H1 (cell line): ENCODE measurements at regions not wholly inside any gene's neighbourhood (a gene's known extent, or its start where the extent isn't known, plus 50 kb on each side); places are given as distances from the start of the nearest gene placed in this dataset.

Source experiments
- CTCF ChIA-PET: fragments of 300-600 bp; sonication (Branson Sonifier 250); formaldehyde crosslinking; loops from one replicate; lab custom pipeline; 2021; ENCODE audit not compliant: partially characterized antibody; lab: Charles Lee
- POLR2A ChIA-PET: fragments of 300-600 bp; sonication (Branson Sonifier 250); formaldehyde crosslinking; loops from one replicate; lab custom pipeline; 2021; ENCODE audit warnings: inconsistent platforms; ENCODE audit not compliant: partially characterized antibody; lab: Charles Lee
- DNase-seq, 2 experiments: peaks; one replicate each; pipeline versions ENCODE4 v3.0.0 to v3.0.0-alpha.2; 2010 to 2022; ENCODE audit warnings: low spot score in 2 of 2, low read depth in 1 of 2, mixed read lengths in 1 of 2
- FAIRE-seq: peaks from 2 replicates; lab custom pipeline; 2011; peaks lifted over from hg19 to GRCh38; lab: Jason Lieb, UNC
- H2AFZ ChIP-seq: 2 replicates; pipeline ENCODE4 v1.8.1; 2012; ENCODE audit warnings: low read length, inconsistent platforms
- H2AK5ac ChIP-seq: 2 replicates; pipeline ENCODE4 v1.6.1; 2013; ENCODE audit warnings: low read depth, low read length
- H2BK120ac ChIP-seq: replicated peaks from 2 replicates; pipeline ENCODE3; 2013; ENCODE audit warnings: low read depth, low read length, inconsistent platforms
- H2BK12ac ChIP-seq: 2 replicates; pipeline ENCODE4 v1.6.1; 2013; ENCODE audit warnings: low read depth, low read length
- H2BK15ac ChIP-seq: 2 replicates; pipeline ENCODE4 v1.6.1; 2013; ENCODE audit warnings: low read length
- H2BK20ac ChIP-seq: 2 replicates; pipeline ENCODE4 v1.6.1; 2013; ENCODE audit warnings: low read length
- H2BK5ac ChIP-seq: 2 replicates; pipeline ENCODE4 v1.6.1; 2013; ENCODE audit warnings: low read depth, low read length
- H3K14ac ChIP-seq: 2 replicates; pipeline ENCODE4 v1.6.1; 2013; ENCODE audit warnings: inconsistent platforms; ENCODE audit not compliant: insufficient read length
- H3K18ac ChIP-seq: 2 replicates; pipeline ENCODE4 v1.6.1; 2013; ENCODE audit warnings: low read length; ENCODE audit errors: extremely low read depth
- H3K23ac ChIP-seq: 2 replicates; pipeline ENCODE4 v1.6.1; 2013; ENCODE audit warnings: inconsistent platforms; ENCODE audit not compliant: insufficient read length
- H3K23me2 ChIP-seq: 2 replicates; pipeline ENCODE4 v1.6.1; 2013; ENCODE audit warnings: low read depth, low read length
- H3K27ac ChIP-seq: 2 replicates; pipeline ENCODE4 v1.6.1; 2011; ENCODE audit warnings: low read depth, low read length, inconsistent platforms
- H3K27me3 ChIP-seq, 4 experiments: replicated peaks in 1 of 4; 1 replicate in 1 of 4; 2 replicates in 3 of 4; pipeline versions ENCODE4 v1.6.1 to v1.8.1; 2011 to 2013; ENCODE audit warnings: low read length in 3 of 4, mild to moderate bottlenecking in 3 of 4, inconsistent platforms in 2 of 4, mixed read lengths in 2 of 4, moderate library complexity in 1 of 4; ENCODE audit not compliant: control insufficient read depth in 3 of 4, insufficient read depth in 3 of 4; ENCODE audit errors: extremely low read depth in 1 of 4
- H3K36me3 ChIP-seq, 4 experiments: 2 replicates each; pipeline versions ENCODE4 v1.6.1 to v1.8.1; 2011 to 2013; ENCODE audit warnings: mild to moderate bottlenecking in 4 of 4, low read length in 3 of 4, moderate library complexity in 2 of 4, control low read depth in 1 of 4, inconsistent platforms in 1 of 4; ENCODE audit not compliant: insufficient read depth in 4 of 4, control insufficient read depth in 2 of 4
- H3K4ac ChIP-seq: replicated peaks from 2 replicates; pipeline ENCODE3; 2013; ENCODE audit warnings: low read length, low read depth, mixed read lengths, inconsistent platforms; ENCODE audit not compliant: insufficient read length
- H3K4me1 ChIP-seq, 4 experiments: replicated peaks in 1 of 4; 1 replicate in 1 of 4; 2 replicates in 3 of 4; pipeline versions ENCODE4 v1.6.1 to v1.8.1; 2011 to 2013; ENCODE audit warnings: low read length in 3 of 4, inconsistent platforms in 2 of 4, mixed read lengths in 1 of 4; ENCODE audit not compliant: insufficient read depth in 4 of 4, control insufficient read depth in 3 of 4
- H3K4me2 ChIP-seq, 2 experiments: 2 replicates each; pipeline versions ENCODE4 v1.6.1 to v1.8.1; 2011 to 2013; ENCODE audit warnings: low read depth in 2 of 2, low read length in 2 of 2, control low read depth in 1 of 2, inconsistent platforms in 1 of 2, mild to moderate bottlenecking in 1 of 2; ENCODE audit not compliant: insufficient read depth in 1 of 2
- H3K4me3 ChIP-seq, 4 experiments: fragments of 200-600, 300-600 bp in 1 of 4; sonication (generic), shearing (Covaris generic), sonication (Bioruptor Twin) in 1 of 4; 2 replicates each; pipeline versions ENCODE4 v1.5.1 to v1.8.1; 2011 to 2016; ENCODE audit warnings: low read length in 4 of 4, low read depth in 3 of 4, control low read depth in 2 of 4, inconsistent platforms in 2 of 4, mild to moderate bottlenecking in 2 of 4, mixed read lengths in 1 of 4, moderate library complexity in 1 of 4; ENCODE audit not compliant: insufficient read depth in 2 of 4; ENCODE audit errors: extremely low read depth in 1 of 4
- H3K56ac ChIP-seq: replicated peaks from 2 replicates; pipeline ENCODE3; 2013; ENCODE audit warnings: low read depth, mild to moderate bottlenecking, mixed read lengths, low read length, inconsistent platforms; ENCODE audit not compliant: insufficient read length
- H3K79me1 ChIP-seq: 2 replicates; pipeline ENCODE4 v1.6.1; 2013; ENCODE audit warnings: low read depth, low read length, control low read depth
- H3K79me2 ChIP-seq, 2 experiments: 2 replicates each; pipeline versions ENCODE4 v1.6.1 to v1.8.1; 2012 to 2013; ENCODE audit warnings: low read length in 2 of 2, mild to moderate bottlenecking in 2 of 2, inconsistent platforms in 1 of 2; ENCODE audit not compliant: insufficient read depth in 2 of 2, control insufficient read depth in 1 of 2
- H3K9ac ChIP-seq, 4 experiments: replicated peaks in 1 of 4; 1 replicate in 1 of 4; 2 replicates in 3 of 4; pipeline versions ENCODE4 v1.6.1 to v1.8.1; 2011 to 2013; ENCODE audit warnings: low read depth in 3 of 4, low read length in 3 of 4, control low read depth in 2 of 4, mild to moderate bottlenecking in 2 of 4, moderate library complexity in 2 of 4, inconsistent platforms in 1 of 4; ENCODE audit errors: extremely low read depth in 1 of 4
- H3K9me3 ChIP-seq, 2 experiments: 2 replicates each; pipeline versions ENCODE4 v1.6.1 to v1.8.1; 2012 to 2013; ENCODE audit warnings: mild to moderate bottlenecking in 2 of 2, moderate library complexity in 2 of 2, control low read depth in 1 of 2, inconsistent platforms in 1 of 2, low read depth in 1 of 2, low read length in 1 of 2, mixed read lengths in 1 of 2; ENCODE audit not compliant: insufficient read depth in 2 of 2
- H4K20me1 ChIP-seq, 2 experiments: replicated peaks in 1 of 2; 2 replicates each; pipeline versions ENCODE3 to v1.8.1; 2011 to 2013; ENCODE audit warnings: inconsistent platforms in 2 of 2, low read length in 2 of 2, mild to moderate bottlenecking in 1 of 2; ENCODE audit not compliant: insufficient read depth in 2 of 2, control insufficient read depth in 1 of 2
- H4K5ac ChIP-seq: 2 replicates; pipeline ENCODE4 v1.6.1; 2013; ENCODE audit warnings: low read length, low read depth, mixed read lengths, inconsistent platforms; ENCODE audit not compliant: insufficient read length
- H4K8ac ChIP-seq: 2 replicates; pipeline ENCODE4 v1.8.0; 2013; ENCODE audit warnings: mild to moderate bottlenecking, moderate library complexity, low read length, inconsistent platforms; ENCODE audit not compliant: insufficient read depth; ENCODE audit errors: extremely low read depth
- H4K91ac ChIP-seq: replicated peaks from 2 replicates; pipeline ENCODE3; 2013; ENCODE audit warnings: low read length, mixed read lengths, inconsistent platforms; ENCODE audit not compliant: insufficient read length
- ATF2 ChIP-seq: IDR thresholded peaks from 2 replicates; pipeline ENCODE4 v1.6.1; 2012; ENCODE audit warnings: low read length, inconsistent platforms
- ATF3 ChIP-seq: IDR thresholded peaks from 2 replicates; pipeline ENCODE4 v1.6.1; 2011; ENCODE audit warnings: low read depth, mild to moderate bottlenecking, low read length; ENCODE audit not compliant: insufficient read depth
- CBX5 ChIP-seq: fragments of 300-800, 300-1000 bp; sonication (generic); IDR thresholded peaks from 2 replicates; pipeline ENCODE4 v1.7.1; 2016; ENCODE audit warnings: antibody characterized with exemption, low read length, low read depth
- CEBPB ChIP-seq: IDR thresholded peaks from 2 replicates; pipeline ENCODE4 v1.6.1; 2012; ENCODE audit warnings: low read depth, low read length
- CREB1 ChIP-seq: IDR thresholded peaks from 2 replicates; pipeline ENCODE4 v1.6.1; 2012; ENCODE audit warnings: inconsistent platforms
- EGR1 ChIP-seq: IDR thresholded peaks from 2 replicates; pipeline ENCODE4 v1.6.1; 2011; ENCODE audit warnings: low read depth, low read length, borderline replicate concordance
- FOSL1 ChIP-seq: IDR thresholded peaks from 2 replicates; pipeline ENCODE4 v1.6.1; 2011; ENCODE audit warnings: mild to moderate bottlenecking, low read depth, low read length, moderate library complexity; ENCODE audit not compliant: insufficient read depth
- KDM1A ChIP-seq: fragments of 200-600, 300-600 bp; sonication (generic); IDR thresholded peaks from 2 replicates; pipeline ENCODE4 v1.7.1; 2016; ENCODE audit warnings: mild to moderate bottlenecking, low read length, borderline replicate concordance
- KDM4A ChIP-seq: IDR thresholded peaks from one replicate; pipeline ENCODE4 v1.7.1; 2012; ENCODE audit warnings: low read depth, mild to moderate bottlenecking, moderate library complexity, low read length, inconsistent platforms; ENCODE audit not compliant: severe bottlenecking
- PHF8 ChIP-seq: fragments of 200-600 bp; sonication (generic); conservative IDR thresholded peaks from 2 replicates; pipeline ENCODE4 v1.7.1; 2012; ENCODE audit warnings: low read depth, mild to moderate bottlenecking, inconsistent platforms, low read length, moderate library complexity
- RBBP5 ChIP-seq: IDR thresholded peaks from 2 replicates; pipeline ENCODE4 v1.7.1; 2012; ENCODE audit warnings: low read depth, mild to moderate bottlenecking, inconsistent platforms, low read length, moderate library complexity, borderline replicate concordance
- RFX5 ChIP-seq: IDR thresholded peaks from 2 replicates; pipeline ENCODE4 v1.6.1; 2011; ENCODE audit warnings: low read depth, low read length, improper control_type of control experiment, borderline replicate concordance
- RXRA ChIP-seq: IDR thresholded peaks from 2 replicates; pipeline ENCODE4 v1.6.1; 2011; ENCODE audit warnings: low read depth, mild to moderate bottlenecking, low read length, moderate library complexity; ENCODE audit not compliant: insufficient read depth
- TBP ChIP-seq: IDR thresholded peaks from 2 replicates; pipeline ENCODE4 v1.6.1; 2011; ENCODE audit warnings: low read depth, low read length, improper control_type of control experiment

- H3K36me3 ChIP-seq = no peaks in the 10 kb centered on the region
- H4K8ac ChIP-seq = no peak overlapping the region
- H3K18ac ChIP-seq = no peak overlapping the region
- no peak overlapping the region for H4K91ac ChIP-seq
- POLR2A ChIA-PET = no interaction called here
- no peak overlapping the region for H3K23ac ChIP-seq
- H3K4me2 ChIP-seq = peak overlapping the region in 1 of 2 experiments; percentile 11; a peak in 1 of 4 replicates
- no peak overlapping the region for H4K5ac ChIP-seq
- no peak overlapping the region for H3K9ac ChIP-seq
- no peaks in the 10 kb centered on the region for H3K79me2 ChIP-seq
- H2BK20ac ChIP-seq = no peak overlapping the region
- no peak overlapping the region for H2AFZ ChIP-seq
- no peak overlapping the region for H3K4me3 ChIP-seq
- FAIRE-seq (no peak), DNase-seq (no peak)
- H3K79me1 ChIP-seq = no peaks in the 10 kb centered on the region
- H3K23me2 ChIP-seq = no peaks in the 10 kb centered on the region
- no peak overlapping the region for H2BK12ac ChIP-seq
- no peak overlapping the region for H3K14ac ChIP-seq
- H3K27ac ChIP-seq = no peak overlapping the region
- H3K56ac ChIP-seq = no peak overlapping the region
- H4K20me1 ChIP-seq = no peaks in the 10 kb centered on the region
- no peak overlapping the region for H2BK15ac ChIP-seq
- H3K4me1 ChIP-seq = no peaks in the 10 kb centered on the region
- no peak overlapping the region for H2BK5ac ChIP-seq
- CTCF ChIA-PET = no interaction called here
- no peaks in the 10 kb centered on the region for H3K27me3 ChIP-seq
- no peak overlapping the region for H3K4ac ChIP-seq
- peaks cover 7 to 18% of the 10 kb centered on the region in 2 experiments for H3K9me3 ChIP-seq
- H2BK120ac ChIP-seq = no peak overlapping the region
- H2AK5ac ChIP-seq = no peak overlapping the region
- TF ChIP-seq ATF3 (no peak), TBP (no peak), EGR1 (no peak), KDM4A (no peak), KDM1A (no peak), FOSL1 (no peak), CREB1 (no peak), RBBP5 (no peak), RXRA (no peak), CEBPB (no peak), RFX5 (no peak), CBX5 (no peak), PHF8 (no peak), ATF2 (no peak)
Observed at GRCh38 chr4:132955146-132955545, 193.9 kb upstream of the PCDH10 start.
